Kidney (tissue), 13 donors: ENCODE measurements at regions not wholly inside any gene's neighbourhood (a gene's known extent, or its start where the extent isn't known, plus 50 kb on each side); places are given as distances from the start of the nearest gene placed in this dataset.

ENCODE experiments used
- DNase-seq, 5 donors: peaks; one replicate each; pipeline ENCODE4 v3.0.0-alpha.2; 2013 to 2020
- FAIRE-seq: peaks from 2 replicates; lab custom pipeline; 2012; peaks lifted over from hg19 to GRCh38; lab: Jason Lieb, UNC
- H3K27ac ChIP-seq, 2 donors: one replicate each; pipeline ENCODE4 v1.7.0; 2013; ENCODE audit warnings: low read depth in 2 of 2, low read length in 2 of 2, inconsistent platforms in 1 of 2
- H3K27me3 ChIP-seq: one replicate; pipeline ENCODE4 v1.7.1; 2013; ENCODE audit warnings: low read length, inconsistent platforms; ENCODE audit not compliant: control insufficient read depth, insufficient read depth
- H3K36me3 ChIP-seq, 3 donors: one replicate each; pipeline versions ENCODE4 v1.7.0 to v1.7.1; 2013; ENCODE audit warnings: low read length in 3 of 3, control low read depth in 1 of 3, inconsistent platforms in 1 of 3; ENCODE audit not compliant: insufficient read depth in 3 of 3, control insufficient read depth in 2 of 3
- H3K4me1 ChIP-seq, 3 donors: one replicate each; pipeline versions ENCODE4 v1.7.0 to v1.7.1; 2013; ENCODE audit warnings: low read length in 3 of 3, inconsistent platforms in 1 of 3, low read depth in 1 of 3; ENCODE audit not compliant: control insufficient read depth in 2 of 3, insufficient read depth in 2 of 3
- H3K4me3 ChIP-seq, 3 donors: one replicate each; pipeline versions ENCODE4 v1.7.0 to v1.8.1; 2013; ENCODE audit warnings: low read length in 3 of 3, control low read depth in 1 of 3, inconsistent platforms in 1 of 3
- H3K9ac ChIP-seq, 3 donors: one replicate each; pipeline versions ENCODE4 v1.7.0 to v1.7.1; 2013; ENCODE audit warnings: low read length in 3 of 3, control low read depth in 1 of 3, inconsistent platforms in 1 of 3
- H3K9me3 ChIP-seq, 3 donors: one replicate each; pipeline versions ENCODE4 v1.7.0 to v1.7.1; 2013; ENCODE audit warnings: low read length in 3 of 3, control low read depth in 1 of 3, inconsistent platforms in 1 of 3; ENCODE audit not compliant: control insufficient read depth in 2 of 3, insufficient read depth in 1 of 3
- intact Hi-C: fragments of 100-400 bp; cut with DNase I; formaldehyde crosslinking; loops from one replicate; pipeline ENCODE4 v1.11.1; 2022
- TF ChIP-seq, protein P1 (sequence below): IDR thresholded peaks from 3 replicates; pipeline ENCODE4 v1.5.1; 2012; ENCODE audit warnings: mild to moderate bottlenecking, moderate library complexity, borderline replicate concordance; ENCODE audit not compliant: insufficient read depth; ENCODE audit errors: extremely low read depth
- donor health status: control.
- donor health status: control.
- donor health status: control.
- donor health status: control.
- donor health status: control.
- donor health status: DM: yes; HTN: yes; CAD: no.
- donor health status: Normal renal cell carcinoma (clear cell type).

DNA sequence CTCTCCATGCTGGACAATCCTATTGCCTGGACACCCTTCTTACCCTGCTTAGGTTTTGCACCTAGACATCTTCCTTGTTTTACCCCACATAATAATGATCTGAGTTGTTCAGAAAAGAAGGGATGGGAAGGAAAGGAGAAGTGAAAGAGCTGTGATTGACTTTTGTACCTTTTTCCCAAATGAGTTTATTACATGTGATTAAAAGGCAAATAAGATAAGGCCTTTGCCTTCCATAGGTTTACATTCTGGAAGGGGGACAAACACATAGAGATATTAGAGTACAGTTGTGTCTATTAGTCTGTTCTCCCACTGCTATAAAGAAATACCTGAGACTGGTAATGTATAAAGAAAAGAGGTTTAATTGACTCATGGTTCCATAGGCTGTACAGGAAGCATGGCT, 67.1 kb upstream of the RIOK2 start:
- peaks cover 0 to 6% (median 0%) of the 10 kb centered on the region in 3 donors for H3K9me3 ChIP-seq
- FAIRE-seq (no peak), DNase-seq (no peak)
- TF ChIP-seq, protein P1, sequence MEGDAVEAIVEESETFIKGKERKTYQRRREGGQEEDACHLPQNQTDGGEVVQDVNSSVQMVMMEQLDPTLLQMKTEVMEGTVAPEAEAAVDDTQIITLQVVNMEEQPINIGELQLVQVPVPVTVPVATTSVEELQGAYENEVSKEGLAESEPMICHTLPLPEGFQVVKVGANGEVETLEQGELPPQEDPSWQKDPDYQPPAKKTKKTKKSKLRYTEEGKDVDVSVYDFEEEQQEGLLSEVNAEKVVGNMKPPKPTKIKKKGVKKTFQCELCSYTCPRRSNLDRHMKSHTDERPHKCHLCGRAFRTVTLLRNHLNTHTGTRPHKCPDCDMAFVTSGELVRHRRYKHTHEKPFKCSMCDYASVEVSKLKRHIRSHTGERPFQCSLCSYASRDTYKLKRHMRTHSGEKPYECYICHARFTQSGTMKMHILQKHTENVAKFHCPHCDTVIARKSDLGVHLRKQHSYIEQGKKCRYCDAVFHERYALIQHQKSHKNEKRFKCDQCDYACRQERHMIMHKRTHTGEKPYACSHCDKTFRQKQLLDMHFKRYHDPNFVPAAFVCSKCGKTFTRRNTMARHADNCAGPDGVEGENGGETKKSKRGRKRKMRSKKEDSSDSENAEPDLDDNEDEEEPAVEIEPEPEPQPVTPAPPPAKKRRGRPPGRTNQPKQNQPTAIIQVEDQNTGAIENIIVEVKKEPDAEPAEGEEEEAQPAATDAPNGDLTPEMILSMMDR, result no peak
- H3K27ac ChIP-seq, result no peak overlapping the region
- no peak overlapping the region for H3K4me3 ChIP-seq
- H3K27me3 ChIP-seq, result no peaks in the 10 kb centered on the region
- H3K9ac ChIP-seq, result no peak overlapping the region
- H3K36me3 ChIP-seq, result no peaks in the 10 kb centered on the region
- H3K4me1 ChIP-seq, result peaks cover 0 to 3% (median 0%) of the 10 kb centered on the region in 3 donors
- intact Hi-C loops, result no loop called here

DNA sequence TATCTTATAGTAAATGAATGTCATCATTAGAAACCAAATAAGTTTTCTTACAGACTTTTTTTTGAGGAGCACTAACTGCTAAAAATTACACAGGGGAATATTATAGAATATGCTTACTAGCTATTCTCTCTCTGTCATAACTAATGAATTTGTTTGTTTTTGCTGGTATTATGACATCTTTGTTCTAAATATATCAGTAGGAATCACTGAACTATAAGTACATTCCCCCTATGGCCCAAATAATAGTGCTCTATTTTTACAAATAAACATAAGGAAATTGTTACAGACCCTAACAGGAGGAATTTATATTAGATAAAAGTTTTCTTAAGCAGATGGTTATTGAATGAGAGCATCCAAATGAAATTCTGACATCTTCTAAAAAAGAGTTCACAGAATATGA, 83.0 kb upstream of the RIOK2 start:
- no peaks in the 10 kb centered on the region for H3K4me1 ChIP-seq
- DNase-seq (no peak), FAIRE-seq (no peak)
- H3K27ac ChIP-seq, result no peak overlapping the region
- TF ChIP-seq, protein P1, result no peak
- peaks cover 0 to 6% (median 2%) of the 10 kb centered on the region in 3 donors for H3K9me3 ChIP-seq
- no peak overlapping the region for H3K9ac ChIP-seq
- no peak overlapping the region for H3K4me3 ChIP-seq
- no peaks in the 10 kb centered on the region for H3K27me3 ChIP-seq
- intact Hi-C loops, result no loop called here
- no peaks in the 10 kb centered on the region for H3K36me3 ChIP-seq

DNA sequence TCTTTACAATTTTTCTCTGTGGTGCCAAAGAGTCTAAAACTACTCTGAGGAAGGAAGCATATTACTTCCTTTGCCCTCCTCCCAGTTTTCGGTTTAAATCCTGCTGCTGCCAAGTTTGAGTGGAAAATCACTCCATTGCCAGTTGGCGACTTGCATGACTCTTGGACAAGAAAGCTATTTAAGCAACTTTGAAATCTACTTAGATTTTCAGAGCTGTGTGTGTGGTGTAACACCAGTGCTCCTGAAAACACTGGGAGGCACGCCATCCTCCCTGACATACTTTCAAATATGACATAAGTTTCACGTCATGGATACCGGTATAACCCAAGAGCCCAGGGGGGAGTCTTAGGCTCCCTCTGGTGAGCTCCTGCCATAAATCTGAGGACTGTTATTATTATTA, 83.5 kb upstream of the RIOK2 start:
- Histone ChIP-seq H3K27ac (no peak overlapping the region), H3K36me3 (no peaks in the 10 kb centered on the region), H3K9ac (no peak overlapping the region), H3K9me3 (peaks cover 0 to 7% (median 0%) of the 10 kb centered on the region in 3 donors), H3K27me3 (no peaks in the 10 kb centered on the region), H3K4me1 (no peaks in the 10 kb centered on the region), H3K4me3 (no peak overlapping the region)
- DNase-seq (no peak), FAIRE-seq (no peak)
- intact Hi-C loops, result no loop called here
- TF ChIP-seq, protein P1, result no peak

DNA sequence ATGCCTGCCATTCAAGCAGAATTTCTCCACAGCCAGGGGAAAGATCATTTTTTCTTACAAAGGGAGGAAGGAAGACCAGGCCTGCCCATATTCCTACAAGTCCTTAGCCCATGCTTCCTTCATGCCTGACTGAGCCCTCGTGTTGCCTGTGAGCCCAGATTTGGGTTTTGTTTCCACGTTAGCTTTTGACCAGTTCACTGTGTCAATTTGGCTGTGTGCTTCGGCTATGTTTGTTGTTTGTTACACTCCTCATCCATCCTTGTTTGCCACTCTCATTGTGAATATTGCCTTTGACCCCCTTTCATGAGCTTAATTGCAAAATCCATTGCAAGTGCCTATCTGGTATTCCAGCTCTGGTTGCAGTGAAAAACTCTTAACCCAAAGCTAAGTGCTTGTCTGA, 84.7 kb upstream of the RIOK2 start:
- Histone ChIP-seq H3K9me3 (peaks cover 0 to 12% (median 0%) of the 10 kb centered on the region in 3 donors), H3K27ac (no peak overlapping the region), H3K27me3 (no peaks in the 10 kb centered on the region), H3K4me3 (no peak overlapping the region), H3K36me3 (no peaks in the 10 kb centered on the region), H3K4me1 (no peaks in the 10 kb centered on the region), H3K9ac (no peak overlapping the region)
- FAIRE-seq (no peak), DNase-seq (no peak)
- TF ChIP-seq, protein P1, result no peak
- intact Hi-C loops, result no loop called here
